Right cardiac atrium (tissue), 5 donors: ENCODE measurements at regions not wholly inside any gene's neighbourhood (a gene's known extent, or its start where the extent isn't known, plus 50 kb on each side); places are given as distances from the start of the nearest gene placed in this dataset.
A peak's percentile ranks its signal among the peaks of the same experiment; 100 is the strongest.
"Not testable (repeated sequence)": the region's sequence is repeated elsewhere in the genome, so short reads cannot be mapped to it uniquely, and the experiment has no call there.

Source experiments
- ATAC-seq, 2 donors: fragments of 200-7000 bp; cut with Tn5 transposase; one replicate each; pipeline versions ENCODE4 v1.8.0 to v1.9.1; 2020; ENCODE audit warnings: moderate library complexity in 2 of 2, mild to moderate bottlenecking in 1 of 2
- DNase-seq, 3 donors: peaks; one replicate each; pipeline ENCODE4 v3.0.0-alpha.2; 2020
- H3K27ac ChIP-seq: one replicate; pipeline ENCODE4 v1.5.1; 2013; ENCODE audit warnings: mild to moderate bottlenecking, low read length, control low read depth, moderate library complexity
- H3K27me3 ChIP-seq: one replicate; pipeline ENCODE4 v1.6.1; 2013; ENCODE audit not compliant: control insufficient read depth, insufficient read depth
- H3K4me1 ChIP-seq: one replicate; pipeline ENCODE4 v1.6.1; 2013; ENCODE audit warnings: low read length; ENCODE audit not compliant: control insufficient read depth, insufficient read depth
- H3K4me3 ChIP-seq: one replicate; pipeline ENCODE4 v1.5.1; 2013; ENCODE audit warnings: low read length, control low read depth
- H3K9me3 ChIP-seq: one replicate; pipeline ENCODE4 v1.6.1; 2013; ENCODE audit warnings: low read length; ENCODE audit not compliant: control insufficient read depth
- WGBS: extraction: QIAGEN DNeasy Blood & Tissue Kit; methylation state at CpG from one replicate; pipeline ENCODE4 v1.1.7; 2013; 5-methylcytosine and 5-hydroxymethylcytosine counted together
- intact Hi-C, 4 donors: fragments of 100-400 bp; cut with DNase I; formaldehyde crosslinking; loops; one replicate each; pipeline versions ENCODE4 v1.11.0 to v1.14.0; 2022 to 2023
- donor health status: healthy with polysubstance abuse.
- donor health status: DM: no; HTN: yes; CAD: no.
- donor health status: DM: no; HTN: no; CAD: no.
- donor health status: DM: no; HTN: yes; CAD: no; lungs with severe emphysema.
- donor health status: DM: yes; HTN: yes; CAD: no.

DNA sequence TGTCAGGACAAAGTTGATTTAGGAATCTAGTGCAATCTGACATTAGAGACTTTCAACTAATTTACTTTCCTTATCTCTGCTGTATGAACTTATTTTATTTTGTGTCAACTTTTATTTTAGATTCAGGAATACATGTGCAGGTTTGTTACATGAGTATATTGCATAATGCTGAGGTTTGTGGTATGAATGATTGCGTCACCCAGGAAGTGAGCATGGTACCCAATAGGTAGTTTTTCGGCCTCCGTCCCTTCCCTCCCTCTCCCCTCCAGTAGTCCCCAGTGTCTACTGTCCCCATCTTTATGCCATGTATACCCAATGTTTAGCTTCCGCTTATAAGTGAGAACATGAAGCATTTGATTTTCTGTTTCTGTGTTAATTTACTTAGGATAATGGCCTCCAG is 68.7 kb upstream of the TEX13D start:
- no peaks in the 10 kb centered on the region for H3K4me1 ChIP-seq
- no peak overlapping the region for H3K4me3 ChIP-seq
- no peaks in the 10 kb centered on the region for H3K27me3 ChIP-seq
- intact Hi-C loops: no loop called here
- no peak overlapping the region for H3K27ac ChIP-seq
- ATAC-seq: no peak
- DNase-seq: no peak
- H3K9me3 ChIP-seq: no peaks in the 10 kb centered on the region
- 76% methylated on average over 4 of the region's 4 CpGs for WGBS

DNA sequence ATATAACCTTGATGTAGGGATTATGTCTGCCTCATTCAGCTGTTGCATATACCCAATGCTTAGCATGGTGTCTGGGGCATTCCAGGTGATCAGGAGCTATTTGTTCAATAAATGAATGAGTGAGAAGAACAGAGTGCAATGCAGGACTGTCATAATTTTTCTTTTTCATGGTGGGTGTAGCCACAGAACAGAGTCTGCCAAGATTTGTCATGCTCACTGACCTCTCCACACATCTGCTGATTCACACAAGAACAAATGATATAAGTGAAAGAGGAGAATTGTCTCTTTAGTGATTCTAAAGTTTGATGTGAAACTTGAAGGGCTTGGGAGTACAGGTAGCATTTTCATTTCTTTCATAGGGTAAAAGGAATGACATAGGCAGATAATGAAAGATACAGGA is 64.4 kb upstream of the TEX13D start:
- ATAC-seq: no peak
- Histone ChIP-seq H3K27ac (no peak overlapping the region), H3K27me3 (no peaks in the 10 kb centered on the region), H3K9me3 (no peaks in the 10 kb centered on the region), H3K4me1 (no peaks in the 10 kb centered on the region), H3K4me3 (no peak overlapping the region)
- no peak for DNase-seq
- intact Hi-C loops: no loop called here

DNA sequence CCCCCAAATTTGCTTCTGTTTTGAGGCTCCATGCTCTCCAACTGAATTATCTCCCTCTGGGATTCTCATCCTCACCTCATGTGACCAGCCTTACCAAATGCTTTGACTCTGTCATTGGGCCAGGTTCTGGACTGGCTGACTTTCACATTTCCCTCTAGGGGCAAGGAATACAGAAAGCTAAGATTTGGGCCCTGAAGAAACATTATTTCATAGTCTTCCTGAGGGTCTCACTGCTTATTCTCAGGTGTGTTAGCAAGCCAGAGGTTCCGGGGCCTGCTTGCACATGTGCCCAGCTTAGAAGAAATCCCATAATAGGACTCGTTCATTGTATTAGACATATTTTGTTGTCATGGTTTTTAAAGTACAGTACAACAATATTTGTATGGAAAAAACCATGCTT is 62.6 kb upstream of the TEX13D start:
- intact Hi-C loops: no loop called here
- H3K27me3 ChIP-seq: no peaks in the 10 kb centered on the region
- H3K9me3 ChIP-seq: no peaks in the 10 kb centered on the region
- DNase-seq (no peak), ATAC-seq (no peak)
- H3K4me3 ChIP-seq: no peak overlapping the region
- WGBS: 82% methylated on average over 2 of the region's 2 CpGs
- H3K4me1 ChIP-seq: no peaks in the 10 kb centered on the region
- no peak overlapping the region for H3K27ac ChIP-seq

DNA sequence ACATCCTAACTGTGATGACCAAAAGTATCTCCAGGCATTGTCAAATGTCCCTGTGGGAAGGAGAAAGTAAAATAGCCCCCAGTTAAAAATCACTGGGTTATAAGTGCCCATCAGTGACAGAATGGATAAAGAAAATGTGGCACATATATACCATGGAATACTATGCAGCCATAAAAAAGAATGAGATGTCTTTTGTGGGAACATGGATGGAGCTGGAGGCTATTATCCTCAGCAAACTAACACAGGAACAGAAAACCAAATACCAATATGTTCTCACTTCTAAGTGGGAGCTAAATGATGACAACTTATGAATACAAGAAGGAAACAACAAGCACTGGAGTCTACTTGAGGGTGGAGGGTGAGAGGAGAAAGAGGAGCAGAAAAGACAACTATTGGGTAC is 60.9 kb upstream of the TEX13D start:
- H3K27ac ChIP-seq: not testable (repeated sequence)

DNA sequence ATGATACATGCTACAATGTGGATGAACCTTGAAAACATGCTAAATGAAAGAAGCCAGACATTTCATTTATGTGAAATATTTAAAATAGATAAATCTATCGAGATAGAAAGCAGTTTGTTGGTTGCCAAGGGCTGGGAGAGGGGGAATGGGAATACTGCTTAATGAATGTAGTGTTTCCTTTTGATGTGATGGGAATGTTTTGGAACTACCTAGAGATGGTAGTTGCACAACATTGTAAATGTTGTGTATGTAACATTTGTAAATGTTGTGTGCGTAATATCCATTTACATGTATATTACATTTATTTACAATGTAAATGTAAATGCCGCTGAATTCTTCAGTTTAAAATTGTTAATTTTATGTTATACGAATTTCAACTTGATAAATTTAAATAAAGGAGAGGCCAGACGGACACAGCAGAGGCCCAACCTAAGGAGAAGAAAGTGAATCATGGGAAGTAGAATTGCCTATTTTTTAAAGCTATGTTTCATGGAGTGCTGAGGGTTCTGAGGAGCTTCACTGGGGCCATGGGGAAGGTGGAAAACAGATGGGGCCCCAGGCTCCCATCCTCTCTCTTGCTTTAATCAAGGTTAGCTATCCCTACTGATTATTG is 60.0 kb upstream of the TEX13D start:
- DNase-seq (no peak), ATAC-seq (no peak)
- Histone ChIP-seq H3K9me3 (no peaks in the 10 kb centered on the region), H3K27ac (no peak overlapping the region), H3K27me3 (no peaks in the 10 kb centered on the region), H3K4me1 (no peaks in the 10 kb centered on the region), H3K4me3 (no peak overlapping the region)
- intact Hi-C loops: no loop called here
- 95% methylated on average over 5 of the region's 5 CpGs for WGBS

More for the DNA sequence above, 60.9 kb upstream of the TEX13D start:
- H3K4me3 ChIP-seq, H3K9me3 ChIP-seq, ATAC-seq, H3K4me1 ChIP-seq, DNase-seq, intact Hi-C loops, H3K27me3 ChIP-seq: not testable (repeated sequence)

DNA sequence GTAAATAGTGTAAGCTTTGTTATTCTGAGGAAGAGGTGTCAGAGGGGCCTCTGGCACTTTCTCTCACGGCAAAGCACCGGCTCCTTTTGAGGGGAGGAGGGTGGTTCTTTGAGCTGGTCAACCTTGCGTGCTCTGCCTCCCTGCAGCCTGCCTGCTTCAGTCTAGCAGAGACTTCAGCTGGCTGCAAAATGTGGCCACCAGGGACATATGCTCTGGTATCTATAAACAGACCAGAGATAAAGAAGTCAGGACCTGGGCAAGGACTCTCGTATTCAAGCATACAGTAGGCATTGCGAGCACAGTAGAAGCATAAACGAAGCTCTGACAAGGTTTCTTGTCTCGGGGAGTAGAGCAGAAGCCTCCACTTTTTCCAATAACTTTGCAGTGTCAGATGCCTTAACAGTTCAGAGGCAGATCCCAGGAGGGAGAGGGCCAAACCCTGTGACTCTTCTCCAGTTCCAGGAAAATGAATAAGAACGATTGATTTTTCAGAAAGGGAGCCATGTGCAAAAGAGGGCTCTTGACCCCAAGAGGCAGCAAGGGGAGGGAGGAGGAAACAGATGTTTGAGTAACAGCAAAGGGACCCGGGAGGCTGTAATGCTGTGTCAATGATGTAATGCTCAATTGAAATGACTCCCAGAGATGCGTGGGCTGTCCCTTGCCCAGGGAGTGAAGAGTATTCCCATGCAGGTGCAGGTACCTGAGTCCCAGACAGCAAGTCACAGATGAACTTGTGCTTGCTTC is 57.9 kb upstream of the TEX13D start:
- H3K27me3 ChIP-seq: no peaks in the 10 kb centered on the region
- intact Hi-C loops: no loop called here
- H3K4me1 ChIP-seq: no peaks in the 10 kb centered on the region
- H3K4me3 ChIP-seq: no peak overlapping the region
- no peak overlapping the region for H3K27ac ChIP-seq
- ATAC-seq (peak; percentile 33 to 40), DNase-seq (peak in 1 of 3 donors; percentile 48)
- H3K9me3 ChIP-seq: no peaks in the 10 kb centered on the region
- WGBS: 19% methylated on average over 10 of the region's 10 CpGs

DNA sequence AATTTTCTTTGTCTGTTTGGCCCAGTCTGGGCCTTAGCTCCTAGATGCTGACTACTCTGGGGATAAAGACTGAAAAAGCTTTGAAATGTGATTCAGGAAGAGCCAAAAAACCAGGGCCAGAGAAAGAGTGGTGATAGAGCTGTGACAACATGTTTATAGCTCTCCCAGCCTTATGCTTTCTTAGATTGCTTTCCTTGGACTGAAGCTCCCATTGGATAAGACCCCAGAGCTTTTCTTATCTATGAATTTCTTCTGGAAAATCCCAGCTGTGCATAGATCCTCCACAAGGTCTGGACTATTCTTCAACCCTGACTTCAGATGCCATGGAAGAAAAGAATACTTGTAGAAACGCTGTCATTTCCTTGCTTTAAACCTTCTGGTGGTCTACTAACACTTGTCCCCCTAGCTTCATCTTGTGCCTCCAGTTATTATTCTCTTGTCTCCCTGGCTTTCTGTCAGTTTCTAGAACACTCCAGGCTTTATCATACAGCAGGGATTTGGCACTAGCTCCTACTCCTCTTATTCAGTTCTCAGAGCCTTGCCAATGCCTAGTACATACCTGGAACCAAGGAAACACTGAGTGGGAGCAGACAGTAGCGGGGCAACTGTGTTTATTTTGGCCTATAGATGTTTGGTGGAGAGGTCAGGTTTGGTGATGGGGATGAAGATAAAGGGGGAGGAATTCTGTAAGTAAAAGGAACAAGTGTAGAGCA is 57.1 kb upstream of the TEX13D start:
- H3K27ac ChIP-seq: no peak overlapping the region
- intact Hi-C loops: no loop called here
- peak; percentile 21 to 77 for ATAC-seq

DNA sequence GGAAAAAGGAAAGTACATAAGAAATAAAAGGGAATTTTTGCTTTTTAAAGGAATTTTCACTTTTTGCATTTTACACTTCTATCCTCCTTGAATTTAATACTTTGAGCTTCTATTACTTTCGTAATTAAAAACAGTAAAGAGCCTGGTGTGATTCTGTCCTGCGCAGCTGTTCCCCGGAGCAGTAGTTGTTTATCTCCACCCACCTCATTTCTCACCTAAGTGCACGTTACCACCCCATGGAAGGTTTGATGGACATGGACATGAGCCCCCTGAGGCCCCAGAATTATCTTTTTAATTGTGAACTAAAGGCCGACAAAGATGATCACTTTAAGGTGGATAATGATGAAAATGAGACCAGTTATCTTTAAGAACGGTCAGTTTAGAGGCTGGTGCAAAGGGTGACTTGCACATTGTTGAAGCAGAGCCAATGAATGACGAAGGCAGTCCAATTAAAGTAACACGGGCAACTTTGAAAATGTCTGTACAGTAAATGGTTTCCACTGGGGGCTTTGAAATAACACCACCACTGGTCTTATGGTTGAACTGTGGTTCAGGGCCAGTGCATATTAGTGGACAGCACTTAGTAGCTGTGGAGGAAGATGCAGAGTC is 52.1 kb upstream of the TEX13D start:
- H3K27ac ChIP-seq: no peak overlapping the region
- 61% methylated on average over 8 of the region's 8 CpGs for WGBS
- DNase-seq (no peak), ATAC-seq (no peak)
- no peaks in the 10 kb centered on the region for H3K4me1 ChIP-seq
- intact Hi-C loops: no loop called here
- H3K27me3 ChIP-seq: no peaks in the 10 kb centered on the region
- H3K9me3 ChIP-seq: no peaks in the 10 kb centered on the region
- H3K4me3 ChIP-seq: no peak overlapping the region

More for the DNA sequence above, 57.1 kb upstream of the TEX13D start:
- 43% methylated on average over 2 of the region's 2 CpGs for WGBS
- H3K4me1 ChIP-seq: no peaks in the 10 kb centered on the region
- no peaks in the 10 kb centered on the region for H3K27me3 ChIP-seq
- DNase-seq: no peak
- H3K4me3 ChIP-seq: no peak overlapping the region
- no peaks in the 10 kb centered on the region for H3K9me3 ChIP-seq

DNA sequence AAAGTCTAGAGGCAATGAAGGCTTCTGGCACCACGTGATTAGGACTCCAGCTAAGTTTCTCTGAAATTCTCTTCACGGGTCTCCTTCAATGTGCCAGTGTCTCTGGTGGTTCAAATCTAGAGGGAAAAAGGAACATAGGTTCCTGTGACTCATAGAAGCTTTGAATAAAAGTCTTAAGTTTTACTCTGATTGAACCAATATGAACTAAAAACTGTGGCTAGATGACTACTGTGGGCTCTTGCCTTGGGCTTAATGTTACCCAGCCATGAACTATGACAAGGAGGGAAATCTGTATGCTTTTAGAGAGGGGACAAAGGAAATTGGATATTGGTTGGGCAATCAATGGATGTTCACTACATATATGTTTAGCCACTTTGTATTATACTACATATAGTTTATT is 49.9 kb upstream of the TEX13D start:
- no peak for DNase-seq
- 83% methylated on average over 2 of the region's 2 CpGs for WGBS
- ATAC-seq: no peak

More for the DNA sequence above, 49.9 kb upstream of the TEX13D start:
- no peak overlapping the region for H3K27ac ChIP-seq
- no peaks in the 10 kb centered on the region for H3K27me3 ChIP-seq
- intact Hi-C loops: no loop called here
- H3K4me3 ChIP-seq: no peak overlapping the region
- H3K9me3 ChIP-seq: no peaks in the 10 kb centered on the region
- no peaks in the 10 kb centered on the region for H3K4me1 ChIP-seq
